ENCODE measurements at regions not wholly inside any gene's neighbourhood (a gene's known extent, or its start where the extent isn't known, plus 50 kb on each side); places are given as distances from the start of the nearest gene placed in this dataset.

DNA sequence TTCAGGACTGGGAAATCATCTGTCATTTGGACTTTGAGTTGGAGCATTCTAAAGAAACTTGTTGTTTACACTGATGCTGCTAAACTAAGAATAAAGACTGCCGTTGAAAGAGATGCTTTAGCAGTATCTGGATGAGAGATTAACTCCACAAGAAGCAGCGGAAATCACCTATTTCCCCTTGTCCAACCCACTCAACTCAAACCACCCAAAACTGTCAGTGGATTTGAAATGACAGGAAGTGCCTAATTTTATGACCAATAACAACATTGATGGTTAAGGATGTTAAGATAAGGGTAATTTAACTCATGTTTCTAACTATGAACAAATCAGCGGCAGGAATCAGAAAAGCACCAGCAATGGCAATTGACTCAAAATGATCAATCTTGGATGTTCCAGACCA lies 110.8 kb upstream of the NR2F2 start:
- TF ChIP-seq YY1 (IDR thresholded peaks at IDR 0.05; ENCODE audit: insufficient read depth, insufficient read length): no peak
- no peak for TF ChIP-seq ZNF274 (IDR thresholded peaks at IDR 0.05; ENCODE audit: low read depth, low read length)
